Activated T-helper 2 cell treated with anti-CD3 and anti-CD28 coated beads, Interferon-gamma antibody, Interleukin-2, Interleukin-4, amounts not matched to agents 10 μg/mL and 5 μg/mL and 100 μg/mL, durations not matched to agents 14 hours and 24 hours and 36 hours (primary cell): ENCODE measurements at regions not wholly inside any gene's neighbourhood (a gene's known extent, or its start where the extent isn't known, plus 50 kb on each side); places are given as distances from the start of the nearest gene placed in this dataset.
"Not testable (repeated sequence)": the region's sequence is repeated elsewhere in the genome, so short reads cannot be mapped to it uniquely, and the experiment has no call there.

ENCODE experiments used
- DNase-seq: peaks from one replicate; pipeline ENCODE4 v3.0.0; 2021; ENCODE audit warnings: low spot score
- H3K27ac Mint-ChIP-seq: one replicate; pipeline ENCODE4 v1.8.0; 2021; ENCODE audit warnings: mixed read lengths
- H3K27me3 Mint-ChIP-seq: one replicate; pipeline ENCODE4 v1.8.0; 2021; ENCODE audit warnings: low read depth, mixed read lengths
- H3K36me3 Mint-ChIP-seq: one replicate; pipeline ENCODE4 v1.8.0; 2021; ENCODE audit warnings: low read depth, mixed read lengths
- H3K4me1 Mint-ChIP-seq: one replicate; pipeline ENCODE4 v1.8.0; 2021; ENCODE audit warnings: low read depth, mixed read lengths
- H3K4me3 Mint-ChIP-seq: one replicate; pipeline ENCODE4 v1.8.0; 2021; ENCODE audit warnings: low read depth, mild to moderate bottlenecking, moderate library complexity, mixed read lengths
- H3K9me3 Mint-ChIP-seq: one replicate; pipeline ENCODE4 v1.8.0; 2021; ENCODE audit warnings: mixed read lengths
- intact Hi-C: fragments of 100-400 bp; cut with micrococcal nuclease; formaldehyde crosslinking; loops from one replicate; pipeline ENCODE4 v1.15.1; 2023

GRCh38 chr9:28413471-28413870 lies 840.2 kb upstream of the C9orf72 start:
- intact Hi-C loops = no loop called here
- no peak overlapping the region for H3K27ac Mint-ChIP-seq
- no peaks in the 10 kb centered on the region for H3K4me1 Mint-ChIP-seq

GRCh38 chr9:28423255-28423654 lies 850.0 kb upstream of the C9orf72 start:
- no peak overlapping the region for H3K4me3 Mint-ChIP-seq
- intact Hi-C loops = no loop called here
- H3K27ac Mint-ChIP-seq = no peak overlapping the region
- H3K27me3 Mint-ChIP-seq = no peaks in the 10 kb centered on the region
- no peaks in the 10 kb centered on the region for H3K36me3 Mint-ChIP-seq
- H3K4me1 Mint-ChIP-seq = no peaks in the 10 kb centered on the region
- no peak for DNase-seq
- H3K9me3 Mint-ChIP-seq = no peaks in the 10 kb centered on the region

More at GRCh38 chr9:28413471-28413870, 840.2 kb upstream of the C9orf72 start:
- Mint-ChIP-seq H3K27me3 (no peaks in the 10 kb centered on the region), H3K36me3 (no peaks in the 10 kb centered on the region), H3K9me3 (no peaks in the 10 kb centered on the region), H3K4me3 (no peak overlapping the region)
- no peak for DNase-seq

DNA sequence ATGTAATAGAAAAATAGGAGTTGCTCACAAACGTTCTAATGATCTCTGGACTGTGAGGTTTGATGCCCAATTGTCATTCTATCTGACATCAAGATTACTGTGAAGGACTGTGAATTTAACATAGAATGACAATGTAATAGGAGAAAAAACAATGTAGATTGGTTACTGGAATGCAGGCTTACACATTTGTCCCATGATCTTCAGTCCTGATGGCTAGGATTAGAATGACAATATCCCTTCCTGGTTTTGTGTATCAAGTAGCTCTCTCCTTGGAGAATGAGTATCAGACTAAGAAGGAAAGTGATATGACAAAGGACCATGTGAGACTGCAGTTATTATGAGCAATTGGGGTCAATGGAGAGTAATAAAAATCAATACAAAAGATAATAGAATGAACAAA lies 862.2 kb upstream of the C9orf72 start:
- Mint-ChIP-seq H3K9me3 (peaks cover 21% of the 10 kb centered on the region), H3K27me3 (no peaks in the 10 kb centered on the region), H3K36me3 (no peaks in the 10 kb centered on the region), H3K4me3 (no peak overlapping the region), H3K4me1 (no peaks in the 10 kb centered on the region), H3K27ac (no peak overlapping the region)
- no peak for DNase-seq
- intact Hi-C loops = no loop called here

- DNase-seq = no peak
- peaks cover 21% of the 10 kb centered on the region for H3K9me3 Mint-ChIP-seq
- no peaks in the 10 kb centered on the region for H3K27me3 Mint-ChIP-seq
- no peak overlapping the region for H3K4me3 Mint-ChIP-seq
- H3K4me1 Mint-ChIP-seq = no peaks in the 10 kb centered on the region
- intact Hi-C loops = no loop called here
- H3K27ac Mint-ChIP-seq = no peak overlapping the region
- no peaks in the 10 kb centered on the region for H3K36me3 Mint-ChIP-seq
These were observed 866.4 kb upstream of the C9orf72 start for GRCh38 chr9:28439688-28440087.

DNA sequence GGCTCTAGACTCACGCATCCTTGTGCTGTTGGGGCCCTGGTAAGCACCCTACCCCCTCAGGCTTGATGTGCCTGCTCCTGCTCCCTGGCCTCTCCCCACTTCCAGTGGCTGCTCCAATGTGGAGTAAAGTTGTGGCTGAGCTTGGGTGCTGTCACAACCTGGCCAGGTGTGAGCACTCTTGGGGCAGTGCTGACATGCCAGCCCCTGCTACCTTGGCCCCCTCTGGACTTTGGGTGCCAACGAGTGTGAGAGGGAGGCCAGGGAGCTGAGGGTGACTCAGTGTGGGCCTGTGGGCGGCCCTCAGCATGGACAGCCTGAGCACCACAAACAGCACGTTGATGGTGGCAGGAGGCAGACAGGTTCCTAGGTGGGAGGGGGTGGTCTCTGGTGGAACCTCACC lies 870.2 kb upstream of the C9orf72 start:
- intact Hi-C loops = no loop called here
- H3K4me1 Mint-ChIP-seq = no peaks in the 10 kb centered on the region
- H3K9me3 Mint-ChIP-seq = peaks cover 22% of the 10 kb centered on the region
- H3K27ac Mint-ChIP-seq = no peak overlapping the region
- H3K36me3 Mint-ChIP-seq = no peaks in the 10 kb centered on the region
- H3K4me3 Mint-ChIP-seq = no peak overlapping the region
- no peaks in the 10 kb centered on the region for H3K27me3 Mint-ChIP-seq
- DNase-seq = no peak

- no peak for DNase-seq
- H3K4me3 Mint-ChIP-seq = no peak overlapping the region
- H3K36me3 Mint-ChIP-seq = no peaks in the 10 kb centered on the region
- no peak overlapping the region for H3K27ac Mint-ChIP-seq
- no peaks in the 10 kb centered on the region for H3K27me3 Mint-ChIP-seq
- no peaks in the 10 kb centered on the region for H3K4me1 Mint-ChIP-seq
- intact Hi-C loops = no loop called here
- H3K9me3 Mint-ChIP-seq = peaks cover 18% of the 10 kb centered on the region
These were observed 871.4 kb upstream of the C9orf72 start for GRCh38 chr9:28444637-28445036.

- no peak overlapping the region for H3K27ac Mint-ChIP-seq
- no peaks in the 10 kb centered on the region for H3K4me1 Mint-ChIP-seq
- no peak overlapping the region for H3K4me3 Mint-ChIP-seq
- intact Hi-C loops = no loop called here
- H3K36me3 Mint-ChIP-seq = no peaks in the 10 kb centered on the region
- DNase-seq = no peak
- no peaks in the 10 kb centered on the region for H3K27me3 Mint-ChIP-seq
- peaks cover 17% of the 10 kb centered on the region for H3K9me3 Mint-ChIP-seq
These were observed 871.9 kb upstream of the C9orf72 start for GRCh38 chr9:28445211-28445610.

DNA sequence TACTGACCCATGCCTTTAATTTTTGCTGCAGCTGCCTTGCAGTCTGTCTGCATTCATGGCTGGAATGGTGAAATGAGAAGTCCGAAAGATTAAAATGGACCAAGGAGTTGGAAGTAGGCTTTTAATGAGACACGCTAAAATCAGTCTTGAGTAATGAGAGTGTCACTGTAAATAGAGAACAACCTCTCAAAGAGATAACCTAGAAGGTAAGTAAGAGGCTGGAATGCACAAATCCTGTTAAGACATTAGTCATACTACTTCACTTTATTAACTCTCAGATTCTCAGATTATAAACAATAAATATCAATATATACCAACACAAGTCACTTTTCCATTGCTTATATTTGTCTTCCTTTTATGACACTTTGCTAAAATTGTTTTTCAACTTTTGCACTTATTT lies 880.6 kb upstream of the C9orf72 start:
- no peak overlapping the region for H3K27ac Mint-ChIP-seq
- no peaks in the 10 kb centered on the region for H3K36me3 Mint-ChIP-seq
- intact Hi-C loops = no loop called here
- H3K27me3 Mint-ChIP-seq = no peaks in the 10 kb centered on the region
- H3K9me3 Mint-ChIP-seq = peaks cover 6% of the 10 kb centered on the region
- H3K4me3 Mint-ChIP-seq = no peak overlapping the region
- DNase-seq = no peak
- H3K4me1 Mint-ChIP-seq = no peaks in the 10 kb centered on the region

- no peak overlapping the region for H3K27ac Mint-ChIP-seq
- H3K4me3 Mint-ChIP-seq = no peak overlapping the region
- H3K4me1 Mint-ChIP-seq = no peaks in the 10 kb centered on the region
- no peak for DNase-seq
- peaks cover 13% of the 10 kb centered on the region for H3K9me3 Mint-ChIP-seq
- no peaks in the 10 kb centered on the region for H3K27me3 Mint-ChIP-seq
- H3K36me3 Mint-ChIP-seq = no peaks in the 10 kb centered on the region
- intact Hi-C loops = no loop called here
These were observed 883.6 kb upstream of the C9orf72 start for GRCh38 chr9:28456861-28457260.

DNA sequence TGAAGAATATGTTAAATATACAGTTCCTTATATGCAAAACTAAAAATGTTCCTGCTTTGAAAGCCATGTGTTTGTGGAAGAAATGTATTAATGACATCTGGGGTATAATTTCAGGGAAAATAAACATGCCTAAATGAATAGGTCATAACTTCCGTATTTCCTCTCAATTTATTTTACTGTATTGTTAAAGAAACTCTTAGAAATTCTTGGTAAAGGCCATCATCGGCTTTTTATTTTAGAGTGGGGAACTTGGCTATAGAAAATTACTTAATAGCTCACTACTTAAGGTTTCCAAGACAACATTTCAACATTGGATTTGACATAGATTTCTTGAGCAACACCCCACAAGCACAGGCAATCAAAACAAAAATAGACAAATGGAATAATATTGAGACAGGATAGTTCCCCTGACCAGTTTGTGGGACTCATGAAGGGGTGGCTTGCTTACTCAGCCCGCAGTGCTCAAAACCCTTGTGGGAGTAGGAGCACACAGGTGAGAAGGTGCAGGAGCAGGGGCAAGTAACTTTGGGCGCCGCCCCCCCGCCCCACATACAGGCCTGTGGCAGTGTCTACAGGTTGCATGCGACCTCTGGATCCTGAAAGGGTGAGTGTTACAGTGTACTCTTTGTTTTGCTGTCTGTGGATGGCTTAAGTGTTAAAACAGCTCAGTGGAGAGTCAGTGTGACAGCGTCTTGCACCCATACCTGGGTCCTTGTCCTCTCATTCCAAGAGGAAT lies 891.4 kb upstream of the C9orf72 start:
- Mint-ChIP-seq H3K4me1 (no peaks in the 10 kb centered on the region), H3K36me3 (no peaks in the 10 kb centered on the region), H3K27me3 (no peaks in the 10 kb centered on the region), H3K9me3 (peaks cover 38% of the 10 kb centered on the region), H3K27ac (no peak overlapping the region), H3K4me3 (no peak overlapping the region)
- intact Hi-C loops = loop anchor here (10.0 kb wide), 1 partner anchor 60 kb away; no protein-coding TSS in a partner anchor
- DNase-seq = no peak

GRCh38 chr9:28471261-28471660 lies 898.0 kb upstream of the C9orf72 start:
- no peak overlapping the region for H3K27ac Mint-ChIP-seq
- no peaks in the 10 kb centered on the region for H3K36me3 Mint-ChIP-seq
- DNase-seq = no peak
- no peaks in the 10 kb centered on the region for H3K27me3 Mint-ChIP-seq
- peaks cover 19% of the 10 kb centered on the region for H3K9me3 Mint-ChIP-seq
- H3K4me3 Mint-ChIP-seq = no peak overlapping the region
- intact Hi-C loops = no loop called here
- H3K4me1 Mint-ChIP-seq = no peaks in the 10 kb centered on the region

DNA sequence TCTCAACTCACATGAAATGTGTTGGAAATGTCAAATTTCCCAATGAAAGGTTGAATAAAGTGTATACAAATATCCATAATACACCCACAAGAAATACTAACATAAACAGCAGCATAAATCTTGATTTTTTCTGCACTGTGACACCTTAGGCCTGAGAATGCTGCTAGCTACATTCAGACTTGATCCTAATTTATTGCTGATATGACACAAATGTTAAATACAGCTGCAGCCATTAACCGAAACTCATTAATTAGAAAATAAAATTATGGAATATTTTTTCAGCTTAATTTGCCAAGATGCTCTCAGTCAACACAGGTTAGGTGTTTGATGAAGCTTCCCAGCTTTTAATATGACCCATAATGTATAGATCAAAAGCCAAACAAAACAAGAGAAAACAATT lies 914.3 kb upstream of the C9orf72 start:
- Mint-ChIP-seq H3K27ac (no peak overlapping the region), H3K9me3 (peaks cover 4% of the 10 kb centered on the region), H3K4me3 (no peak overlapping the region), H3K4me1 (no peaks in the 10 kb centered on the region), H3K36me3 (no peaks in the 10 kb centered on the region), H3K27me3 (no peaks in the 10 kb centered on the region)
- intact Hi-C loops = no loop called here
- DNase-seq = no peak

- Mint-ChIP-seq H3K9me3 (peaks cover 14% of the 10 kb centered on the region), H3K4me3 (no peak overlapping the region), H3K36me3 (no peaks in the 10 kb centered on the region), H3K27me3 (no peaks in the 10 kb centered on the region), H3K27ac (no peak overlapping the region), H3K4me1 (no peaks in the 10 kb centered on the region)
- intact Hi-C loops = no loop called here
- no peak for DNase-seq
These were observed 917.8 kb upstream of the C9orf72 start for GRCh38 chr9:28491121-28491520.

GRCh38 chr9:28498168-28498567 lies 924.9 kb upstream of the C9orf72 start:
- H3K4me3 Mint-ChIP-seq, DNase-seq, H3K27ac Mint-ChIP-seq, H3K36me3 Mint-ChIP-seq, H3K27me3 Mint-ChIP-seq, H3K4me1 Mint-ChIP-seq, intact Hi-C loops: not testable (repeated sequence)
- H3K9me3 Mint-ChIP-seq = peaks cover 24% of the 10 kb centered on the region
